Activated T-helper 2 cell treated with anti-CD3 and anti-CD28 coated beads, Interferon-gamma antibody, Interleukin-2, Interleukin-4, amounts not matched to agents 10 μg/mL and 5 μg/mL and 100 μg/mL, durations not matched to agents 14 hours and 24 hours and 36 hours (primary cell): ENCODE measurements at regions not wholly inside any gene's neighbourhood (a gene's known extent, or its start where the extent isn't known, plus 50 kb on each side); places are given as distances from the start of the nearest gene placed in this dataset.

ENCODE experiments used
- DNase-seq: peaks from one replicate; pipeline ENCODE4 v3.0.0; 2021; ENCODE audit warnings: low spot score
- H3K27ac Mint-ChIP-seq: one replicate; pipeline ENCODE4 v1.8.0; 2021; ENCODE audit warnings: mixed read lengths
- H3K27me3 Mint-ChIP-seq: one replicate; pipeline ENCODE4 v1.8.0; 2021; ENCODE audit warnings: low read depth, mixed read lengths
- H3K36me3 Mint-ChIP-seq: one replicate; pipeline ENCODE4 v1.8.0; 2021; ENCODE audit warnings: low read depth, mixed read lengths
- H3K4me1 Mint-ChIP-seq: one replicate; pipeline ENCODE4 v1.8.0; 2021; ENCODE audit warnings: low read depth, mixed read lengths
- H3K4me3 Mint-ChIP-seq: one replicate; pipeline ENCODE4 v1.8.0; 2021; ENCODE audit warnings: low read depth, mild to moderate bottlenecking, moderate library complexity, mixed read lengths
- H3K9me3 Mint-ChIP-seq: one replicate; pipeline ENCODE4 v1.8.0; 2021; ENCODE audit warnings: mixed read lengths
- intact Hi-C: fragments of 100-400 bp; cut with micrococcal nuclease; formaldehyde crosslinking; loops from one replicate; pipeline ENCODE4 v1.15.1; 2023

- intact Hi-C loops, result no loop called here
- Mint-ChIP-seq H3K27ac (no peak overlapping the region), H3K27me3 (no peaks in the 10 kb centered on the region), H3K36me3 (no peaks in the 10 kb centered on the region), H3K9me3 (no peaks in the 10 kb centered on the region), H3K4me3 (no peak overlapping the region), H3K4me1 (no peaks in the 10 kb centered on the region)
- DNase-seq, result no peak
Observed at GRCh38 chr1:5296557-5297179, 642.3 kb downstream of the AJAP1 start.

GRCh38 chr1:5296095-5296494 is 641.7 kb downstream of the AJAP1 start:
- no peak overlapping the region for H3K4me3 Mint-ChIP-seq
- H3K27ac Mint-ChIP-seq, result no peak overlapping the region
- H3K4me1 Mint-ChIP-seq, result no peaks in the 10 kb centered on the region
- no peaks in the 10 kb centered on the region for H3K27me3 Mint-ChIP-seq
- no peaks in the 10 kb centered on the region for H3K9me3 Mint-ChIP-seq
- intact Hi-C loops, result no loop called here
- no peak for DNase-seq
- no peaks in the 10 kb centered on the region for H3K36me3 Mint-ChIP-seq

- Mint-ChIP-seq H3K27me3 (no peaks in the 10 kb centered on the region), H3K27ac (no peak overlapping the region), H3K4me3 (no peak overlapping the region), H3K4me1 (no peaks in the 10 kb centered on the region), H3K36me3 (no peaks in the 10 kb centered on the region), H3K9me3 (no peaks in the 10 kb centered on the region)
- intact Hi-C loops, result no loop called here
- no peak for DNase-seq
Observed at GRCh38 chr1:5291889-5292288, 637.5 kb downstream of the AJAP1 start.

GRCh38 chr1:5287178-5288150 is 633.1 kb downstream of the AJAP1 start:
- Mint-ChIP-seq H3K4me3 (no peak overlapping the region), H3K36me3 (no peaks in the 10 kb centered on the region), H3K27ac (no peak overlapping the region), H3K27me3 (no peaks in the 10 kb centered on the region), H3K9me3 (no peaks in the 10 kb centered on the region), H3K4me1 (no peaks in the 10 kb centered on the region)
- no peak for DNase-seq
- intact Hi-C loops, result no loop called here

- H3K4me3 Mint-ChIP-seq, result no peak overlapping the region
- H3K9me3 Mint-ChIP-seq, result no peaks in the 10 kb centered on the region
- no peaks in the 10 kb centered on the region for H3K36me3 Mint-ChIP-seq
- intact Hi-C loops, result no loop called here
- peak; percentile 10 for DNase-seq
- no peaks in the 10 kb centered on the region for H3K27me3 Mint-ChIP-seq
- H3K27ac Mint-ChIP-seq, result no peak overlapping the region
- H3K4me1 Mint-ChIP-seq, result no peaks in the 10 kb centered on the region
Observed at GRCh38 chr1:5286244-5286643, 631.8 kb downstream of the AJAP1 start.

- Mint-ChIP-seq H3K27ac (no peak overlapping the region), H3K4me3 (no peak overlapping the region), H3K36me3 (no peaks in the 10 kb centered on the region), H3K27me3 (no peaks in the 10 kb centered on the region), H3K9me3 (no peaks in the 10 kb centered on the region), H3K4me1 (no peaks in the 10 kb centered on the region)
- intact Hi-C loops, result no loop called here
- DNase-seq, result no peak
Observed at GRCh38 chr1:5274527-5274926, 620.1 kb downstream of the AJAP1 start.

GRCh38 chr1:5273280-5274003 is 619.0 kb downstream of the AJAP1 start:
- no peak overlapping the region for H3K4me3 Mint-ChIP-seq
- DNase-seq, result no peak
- no peaks in the 10 kb centered on the region for H3K9me3 Mint-ChIP-seq
- intact Hi-C loops, result no loop called here
- no peaks in the 10 kb centered on the region for H3K4me1 Mint-ChIP-seq
- no peaks in the 10 kb centered on the region for H3K36me3 Mint-ChIP-seq
- H3K27me3 Mint-ChIP-seq, result no peaks in the 10 kb centered on the region
- H3K27ac Mint-ChIP-seq, result no peak overlapping the region

GRCh38 chr1:5272325-5272724 is 617.9 kb downstream of the AJAP1 start:
- H3K9me3 Mint-ChIP-seq, result no peaks in the 10 kb centered on the region
- no peak overlapping the region for H3K27ac Mint-ChIP-seq
- DNase-seq, result no peak
- no peak overlapping the region for H3K4me3 Mint-ChIP-seq
- no peaks in the 10 kb centered on the region for H3K36me3 Mint-ChIP-seq
- H3K4me1 Mint-ChIP-seq, result no peaks in the 10 kb centered on the region
- H3K27me3 Mint-ChIP-seq, result no peaks in the 10 kb centered on the region
- intact Hi-C loops, result no loop called here

GRCh38 chr1:5271264-5271663 is 616.9 kb downstream of the AJAP1 start:
- no peak overlapping the region for H3K27ac Mint-ChIP-seq
- H3K9me3 Mint-ChIP-seq, result no peaks in the 10 kb centered on the region
- no peaks in the 10 kb centered on the region for H3K4me1 Mint-ChIP-seq
- DNase-seq, result no peak
- intact Hi-C loops, result no loop called here
- no peaks in the 10 kb centered on the region for H3K27me3 Mint-ChIP-seq
- H3K4me3 Mint-ChIP-seq, result no peak overlapping the region
- no peaks in the 10 kb centered on the region for H3K36me3 Mint-ChIP-seq

GRCh38 chr1:5269901-5270300 is 615.5 kb downstream of the AJAP1 start:
- intact Hi-C loops, result no loop called here
- no peak for DNase-seq
- Mint-ChIP-seq H3K27ac (no peak overlapping the region), H3K27me3 (no peaks in the 10 kb centered on the region), H3K9me3 (no peaks in the 10 kb centered on the region), H3K36me3 (no peaks in the 10 kb centered on the region), H3K4me1 (no peaks in the 10 kb centered on the region), H3K4me3 (no peak overlapping the region)

GRCh38 chr1:5267603-5268235 is 613.3 kb downstream of the AJAP1 start:
- H3K36me3 Mint-ChIP-seq, result no peaks in the 10 kb centered on the region
- no peaks in the 10 kb centered on the region for H3K9me3 Mint-ChIP-seq
- no peak overlapping the region for H3K4me3 Mint-ChIP-seq
- no peak overlapping the region for H3K27ac Mint-ChIP-seq
- H3K27me3 Mint-ChIP-seq, result no peaks in the 10 kb centered on the region
- DNase-seq, result no peak
- intact Hi-C loops, result no loop called here
- no peaks in the 10 kb centered on the region for H3K4me1 Mint-ChIP-seq

- intact Hi-C loops, result no loop called here
- Mint-ChIP-seq H3K9me3 (no peaks in the 10 kb centered on the region), H3K27ac (no peak overlapping the region), H3K36me3 (no peaks in the 10 kb centered on the region), H3K27me3 (no peaks in the 10 kb centered on the region), H3K4me1 (no peaks in the 10 kb centered on the region), H3K4me3 (no peak overlapping the region)
- no peak for DNase-seq
Observed at GRCh38 chr1:5265438-5266075, 611.1 kb downstream of the AJAP1 start.
